CD4-positive, alpha-beta memory T cell (primary cell): ENCODE measurements at regions not wholly inside any gene's neighbourhood (a gene's known extent, or its start where the extent isn't known, plus 50 kb on each side); places are given as distances from the start of the nearest gene placed in this dataset.

ENCODE experiments used
- CTCF ChIA-PET: fragments of 350-600 bp; sonication (Branson Sonifier 250); formaldehyde crosslinking; loops from one replicate; lab custom pipeline; 2021; ENCODE audit warnings: inconsistent platforms; ENCODE audit not compliant: partially characterized antibody; lab: Charles Lee
- POLR2A ChIA-PET: fragments of 350-600 bp; sonication (Branson Sonifier 250); formaldehyde crosslinking; loops from one replicate; lab custom pipeline; 2021; ENCODE audit not compliant: partially characterized antibody; lab: Charles Lee
- DNase-seq, 5 donors: peaks; one replicate each; pipeline versions ENCODE4 v3.0.0 to v3.0.0-alpha.2; 2020 to 2022; ENCODE audit warnings: mixed read lengths in 1 of 5
- H3K27ac ChIP-seq: one replicate; pipeline ENCODE4 v1.7.0; 2013; ENCODE audit warnings: low read depth, low read length
- H3K27me3 ChIP-seq: 2 replicates; pipeline ENCODE4 v1.7.0; 2013; ENCODE audit warnings: mild to moderate bottlenecking, low read length, moderate library complexity; ENCODE audit not compliant: insufficient read depth
- H3K36me3 ChIP-seq: 2 replicates; pipeline ENCODE4 v1.7.0; 2013; ENCODE audit warnings: mild to moderate bottlenecking, low read length, moderate library complexity; ENCODE audit not compliant: insufficient read depth
- H3K4me1 ChIP-seq: 2 replicates; pipeline ENCODE4 v1.7.0; 2013; ENCODE audit warnings: mild to moderate bottlenecking, low read length, moderate library complexity; ENCODE audit not compliant: insufficient read depth
- H3K4me3 ChIP-seq, 2 donors: one replicate each; pipeline ENCODE4 v1.7.0; 2013; ENCODE audit warnings: low read length in 2 of 2, mild to moderate bottlenecking in 1 of 2
- H3K9me3 ChIP-seq, 2 donors: one replicate each; pipeline ENCODE4 v1.7.0; 2013; ENCODE audit warnings: low read length in 2 of 2, control low read depth in 1 of 2; ENCODE audit not compliant: control insufficient read depth in 1 of 2
- H3K27ac Mint-ChIP-seq, 7 donors: one replicate each; pipeline ENCODE4 v1.8.0; 2020 to 2021; ENCODE audit warnings: mixed read lengths in 7 of 7, mild to moderate bottlenecking in 6 of 7, inconsistent platforms in 3 of 7, moderate library complexity in 3 of 7
- H3K27me3 Mint-ChIP-seq, 2 donors: one replicate each; pipeline ENCODE4 v1.8.0; 2020 to 2021; ENCODE audit warnings: mixed read lengths in 2 of 2
- H3K36me3 Mint-ChIP-seq, 2 donors: one replicate each; pipeline ENCODE4 v1.8.0; 2020 to 2021; ENCODE audit warnings: mixed read lengths in 2 of 2, inconsistent platforms in 1 of 2, mild to moderate bottlenecking in 1 of 2
- H3K4me1 Mint-ChIP-seq, 4 donors: one replicate each; pipeline ENCODE4 v1.8.0; 2020 to 2021; ENCODE audit warnings: mixed read lengths in 4 of 4, mild to moderate bottlenecking in 1 of 4
- H3K4me3 Mint-ChIP-seq, 8 donors: one replicate each; pipeline ENCODE4 v1.8.0; 2020 to 2021; ENCODE audit warnings: mixed read lengths in 8 of 8, mild to moderate bottlenecking in 7 of 8, moderate library complexity in 6 of 8, inconsistent platforms in 3 of 8
- H3K9me3 Mint-ChIP-seq, 8 donors: one replicate each; pipeline ENCODE4 v1.8.0; 2020 to 2021; ENCODE audit warnings: mixed read lengths in 8 of 8, mild to moderate bottlenecking in 5 of 8, inconsistent platforms in 3 of 8, moderate library complexity in 1 of 8
- intact Hi-C: fragments of 100-400 bp; cut with micrococcal nuclease; formaldehyde crosslinking; loops from one replicate; pipeline ENCODE4 v1.15.1; 2023

DNA sequence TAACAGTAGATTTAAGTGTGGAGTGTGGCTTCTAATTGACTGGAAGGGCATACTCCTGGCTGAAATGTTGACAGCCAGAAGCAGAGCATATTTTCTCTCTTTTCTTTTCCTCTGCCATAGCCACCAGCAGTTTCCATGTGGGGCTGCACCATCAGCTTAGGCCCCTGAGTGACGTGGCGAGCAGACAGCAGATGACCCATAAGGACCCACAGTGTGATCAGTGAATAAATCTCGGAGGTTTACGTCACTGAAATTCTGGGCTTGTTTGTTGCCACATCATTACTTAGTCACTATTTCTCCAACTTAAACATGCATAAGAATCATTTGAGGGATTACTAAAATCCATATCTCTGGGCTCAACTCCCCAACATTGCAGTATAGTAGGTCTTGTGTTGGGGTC lies 549.7 kb upstream of the TMEM132C start:
- no peaks in the 10 kb centered on the region for H3K36me3 Mint-ChIP-seq
- Histone ChIP-seq H3K4me1 (no peaks in the 10 kb centered on the region), H3K9me3 (no peaks in the 10 kb centered on the region), H3K27me3 (no peaks in the 10 kb centered on the region), H3K36me3 (no peaks in the 10 kb centered on the region), H3K27ac (no peak overlapping the region), H3K4me3 (no peak overlapping the region)
- ChIA-PET CTCF (no interaction called here), POLR2A (no interaction called here)
- peaks cover 0 to 5% (median 0%) of the 10 kb centered on the region in 8 donors for H3K9me3 Mint-ChIP-seq
- H3K4me3 Mint-ChIP-seq = no peak overlapping the region
- no peak overlapping the region for H3K27ac Mint-ChIP-seq
- H3K27me3 Mint-ChIP-seq = peaks cover 0 to 2% of the 10 kb centered on the region in 2 donors
- DNase-seq = no peak
- H3K4me1 Mint-ChIP-seq = no peaks in the 10 kb centered on the region
- intact Hi-C loops = no loop called here

DNA sequence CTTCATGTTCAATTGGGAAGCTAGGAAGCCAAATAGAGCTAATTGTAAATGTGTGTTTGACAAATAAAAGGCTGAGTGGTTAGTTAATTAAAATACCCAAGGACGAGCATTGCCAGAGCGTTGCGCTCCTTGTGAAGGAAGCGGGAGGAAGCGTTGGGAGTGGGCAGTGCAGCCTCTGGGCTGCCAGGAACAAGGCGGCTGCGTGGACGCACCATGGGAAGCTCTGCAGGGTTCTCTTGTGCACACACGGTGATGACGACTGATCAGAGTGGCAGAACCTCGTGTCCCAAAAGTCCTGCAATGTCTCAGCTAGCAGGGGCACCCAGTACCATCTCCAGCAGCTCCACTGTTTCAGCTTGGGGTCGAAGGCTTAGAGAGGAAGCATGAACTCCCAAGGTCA lies 546.6 kb upstream of the TMEM132C start:
- Mint-ChIP-seq H3K9me3 (peaks cover 0 to 7% (median 2%) of the 10 kb centered on the region in 8 donors), H3K27me3 (peaks cover 0 to 2% of the 10 kb centered on the region in 2 donors), H3K27ac (no peak overlapping the region), H3K4me1 (no peaks in the 10 kb centered on the region), H3K36me3 (no peaks in the 10 kb centered on the region), H3K4me3 (peak overlapping the region in 1 of 8 donors; percentile 20)
- Histone ChIP-seq H3K4me1 (no peaks in the 10 kb centered on the region), H3K27ac (no peak overlapping the region), H3K4me3 (no peak overlapping the region), H3K9me3 (no peaks in the 10 kb centered on the region), H3K36me3 (no peaks in the 10 kb centered on the region), H3K27me3 (no peaks in the 10 kb centered on the region)
- intact Hi-C loops = no loop called here
- DNase-seq = no peak
- CTCF ChIA-PET = no interaction called here
- POLR2A ChIA-PET = no interaction called here

DNA sequence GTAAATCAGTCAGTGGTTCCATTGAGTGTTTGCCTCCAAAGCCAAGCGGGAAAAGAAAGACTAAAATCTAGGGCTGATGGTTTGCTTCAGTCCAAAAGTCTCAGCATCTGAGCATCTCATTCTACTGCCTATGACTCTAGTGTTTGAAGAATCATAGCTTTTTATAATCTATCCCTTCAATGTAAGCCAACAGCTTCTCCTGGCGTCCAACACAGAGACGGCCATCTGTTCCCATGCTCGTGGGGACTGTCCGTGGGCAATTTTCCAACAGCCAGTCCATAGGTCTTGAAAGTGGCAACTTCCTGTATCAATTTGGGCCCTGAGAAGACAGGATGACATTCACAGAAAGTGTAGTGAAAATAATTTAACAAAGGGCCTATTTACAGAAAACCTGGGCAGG lies 544.4 kb upstream of the TMEM132C start:
- Histone ChIP-seq H3K4me3 (no peak overlapping the region), H3K27me3 (no peaks in the 10 kb centered on the region), H3K27ac (no peak overlapping the region), H3K4me1 (no peaks in the 10 kb centered on the region), H3K9me3 (no peaks in the 10 kb centered on the region), H3K36me3 (no peaks in the 10 kb centered on the region)
- H3K36me3 Mint-ChIP-seq = no peaks in the 10 kb centered on the region
- ChIA-PET POLR2A (no interaction called here), CTCF (interaction anchor here (1.2 kb wide), 1 partner anchor 9 kb away, joined by 3 read pairs; no protein-coding TSS in a partner anchor)
- intact Hi-C loops = no loop called here
- H3K4me1 Mint-ChIP-seq = no peaks in the 10 kb centered on the region
- no peak overlapping the region for H3K4me3 Mint-ChIP-seq
- no peak overlapping the region for H3K27ac Mint-ChIP-seq
- peaks cover 0 to 7% (median 3%) of the 10 kb centered on the region in 8 donors for H3K9me3 Mint-ChIP-seq
- DNase-seq = no peak
- no peaks in the 10 kb centered on the region for H3K27me3 Mint-ChIP-seq

DNA sequence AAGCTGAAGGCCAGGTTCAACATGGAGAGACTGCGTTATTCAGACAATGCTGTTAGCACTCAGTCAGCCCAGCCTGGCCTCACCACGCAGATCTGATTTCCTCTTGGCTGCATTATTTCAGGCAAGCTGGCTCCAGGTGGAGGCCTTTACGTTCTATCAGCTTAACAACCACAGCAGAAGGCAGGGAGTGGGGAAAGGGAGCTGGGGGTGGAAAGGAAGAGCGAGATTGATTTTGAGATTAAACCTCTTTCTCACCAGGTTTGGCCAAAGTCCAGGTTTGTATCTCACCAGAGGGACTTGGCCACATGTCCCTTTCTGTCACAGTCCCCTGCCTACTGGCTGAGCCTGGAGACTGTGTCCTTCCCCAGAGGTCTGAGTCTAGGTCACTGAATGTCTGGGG lies 543.7 kb upstream of the TMEM132C start:
- Mint-ChIP-seq H3K27ac (no peak overlapping the region), H3K4me3 (no peak overlapping the region), H3K36me3 (no peaks in the 10 kb centered on the region), H3K4me1 (no peaks in the 10 kb centered on the region), H3K9me3 (peaks cover 0 to 7% (median 3%) of the 10 kb centered on the region in 8 donors), H3K27me3 (no peaks in the 10 kb centered on the region)
- Histone ChIP-seq H3K36me3 (no peaks in the 10 kb centered on the region), H3K4me1 (no peaks in the 10 kb centered on the region), H3K27ac (no peak overlapping the region), H3K27me3 (no peaks in the 10 kb centered on the region), H3K9me3 (no peaks in the 10 kb centered on the region), H3K4me3 (no peak overlapping the region)
- intact Hi-C loops = no loop called here
- no peak for DNase-seq
- CTCF ChIA-PET = interaction anchor here (1.2 kb wide), 1 partner anchor 9 kb away, joined by 3 read pairs; no protein-coding TSS in a partner anchor
- POLR2A ChIA-PET = no interaction called here

DNA sequence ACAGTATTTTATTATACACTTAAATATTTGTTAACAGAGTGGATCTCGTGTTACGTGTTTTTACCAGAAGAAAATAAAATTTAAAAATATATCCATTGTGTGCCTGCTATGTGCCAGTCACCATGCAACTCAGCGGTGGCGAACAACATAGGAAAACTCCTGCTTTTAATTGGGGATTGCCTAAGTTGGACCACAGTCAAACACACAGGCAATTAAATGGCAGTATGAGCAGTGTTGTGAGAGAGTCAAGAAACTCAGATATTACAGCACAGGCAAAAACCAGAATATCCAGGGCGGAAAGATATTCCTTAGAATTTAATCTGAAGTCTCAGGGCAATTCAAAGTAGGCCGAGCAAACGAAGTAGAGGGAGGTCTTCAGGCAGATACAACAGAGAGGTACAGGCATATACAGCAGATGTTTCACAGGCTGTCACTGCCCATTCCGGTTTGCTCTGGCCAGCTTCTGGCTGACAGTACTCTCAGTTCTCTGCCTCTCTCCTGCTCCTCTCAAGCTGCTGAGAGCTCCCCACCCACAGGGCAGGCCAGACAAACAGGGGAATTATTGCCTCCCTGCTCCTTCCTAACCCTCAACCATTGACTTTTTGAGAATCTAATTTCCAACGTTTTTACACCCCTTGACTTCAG lies 540.2 kb upstream of the TMEM132C start:
- no peaks in the 10 kb centered on the region for H3K36me3 Mint-ChIP-seq
- ChIA-PET CTCF (no interaction called here), POLR2A (no interaction called here)
- Histone ChIP-seq H3K4me1 (no peaks in the 10 kb centered on the region), H3K27ac (no peak overlapping the region), H3K27me3 (no peaks in the 10 kb centered on the region), H3K9me3 (no peaks in the 10 kb centered on the region), H3K4me3 (no peak overlapping the region), H3K36me3 (no peaks in the 10 kb centered on the region)
- H3K4me1 Mint-ChIP-seq = no peaks in the 10 kb centered on the region
- H3K9me3 Mint-ChIP-seq = peaks cover 2 to 16% (median 5%) of the 10 kb centered on the region in 8 donors
- H3K27me3 Mint-ChIP-seq = no peaks in the 10 kb centered on the region
- intact Hi-C loops = no loop called here
- H3K4me3 Mint-ChIP-seq = no peak overlapping the region
- DNase-seq = no peak
- no peak overlapping the region for H3K27ac Mint-ChIP-seq

GRCh38 chr12:127728285-127728684 lies 538.7 kb upstream of the TMEM132C start:
- no peak overlapping the region for H3K27ac ChIP-seq
- ChIA-PET POLR2A (no interaction called here), CTCF (interaction anchor here (0.9 kb wide), 1 partner anchor 13 kb away, joined by 3 read pairs; no protein-coding TSS in a partner anchor)
- no peaks in the 10 kb centered on the region for H3K4me1 ChIP-seq
- H3K36me3 ChIP-seq = no peaks in the 10 kb centered on the region
- intact Hi-C loops = no loop called here
- Mint-ChIP-seq H3K9me3 (peaks cover 2 to 16% (median 4%) of the 10 kb centered on the region in 8 donors), H3K27ac (no peak overlapping the region), H3K4me1 (no peaks in the 10 kb centered on the region), H3K27me3 (no peaks in the 10 kb centered on the region), H3K36me3 (no peaks in the 10 kb centered on the region), H3K4me3 (no peak overlapping the region)
- no peak overlapping the region for H3K4me3 ChIP-seq
- no peaks in the 10 kb centered on the region for H3K27me3 ChIP-seq
- DNase-seq = no peak
- H3K9me3 ChIP-seq = no peaks in the 10 kb centered on the region

GRCh38 chr12:127728729-127729128 lies 538.2 kb upstream of the TMEM132C start:
- POLR2A ChIA-PET = no interaction called here
- no peak overlapping the region for H3K4me3 Mint-ChIP-seq
- intact Hi-C loops = no loop called here

More at GRCh38 chr12:127728729-127729128, 538.2 kb upstream of the TMEM132C start:
- CTCF ChIA-PET = interaction anchor here (0.9 kb wide), 1 partner anchor 13 kb away, joined by 3 read pairs; no protein-coding TSS in a partner anchor
- Mint-ChIP-seq H3K27ac (no peak overlapping the region), H3K36me3 (no peaks in the 10 kb centered on the region), H3K9me3 (peaks cover 2 to 16% (median 4%) of the 10 kb centered on the region in 8 donors), H3K4me1 (no peaks in the 10 kb centered on the region), H3K27me3 (no peaks in the 10 kb centered on the region)
- no peaks in the 10 kb centered on the region for H3K27me3 ChIP-seq
- no peaks in the 10 kb centered on the region for H3K9me3 ChIP-seq
- no peak overlapping the region for H3K4me3 ChIP-seq
- DNase-seq = no peak
- H3K4me1 ChIP-seq = no peaks in the 10 kb centered on the region
- H3K36me3 ChIP-seq = no peaks in the 10 kb centered on the region
- no peak overlapping the region for H3K27ac ChIP-seq
